ENCODE measurements at regions not wholly inside any gene's neighbourhood (a gene's known extent, or its start where the extent isn't known, plus 50 kb on each side); places are given as distances from the start of the nearest gene placed in this dataset.

DNA sequence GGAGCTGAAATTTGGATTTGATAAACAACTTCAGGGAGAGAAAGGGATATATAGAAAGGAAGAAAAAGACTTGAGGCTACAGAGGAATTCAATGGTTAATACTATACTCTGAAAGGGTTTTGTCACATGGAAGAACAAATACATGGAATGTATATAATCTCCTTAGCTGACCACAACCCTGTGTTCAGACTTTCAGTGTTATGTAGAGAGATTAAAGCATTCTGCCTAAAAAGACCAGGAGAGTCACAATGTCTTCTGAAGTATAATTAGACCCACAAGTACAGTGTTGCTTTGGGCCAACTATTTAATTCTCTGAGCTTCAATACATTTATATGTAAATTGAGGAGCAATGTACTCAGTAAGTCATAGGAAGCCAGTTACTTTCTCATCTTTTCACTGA is 123.8 kb upstream of the FSHR start:
- TF ChIP-seq POLR2AphosphoS5 (IDR thresholded peaks at IDR 0.05; ENCODE audit: borderline replicate concordance, low read depth, low read length) (no peak), EZH2 (IDR thresholded peaks at IDR 0.05) (no peak)

Data from SK-N-MC (cell line).